ENCODE measurements at regions not wholly inside any gene's neighbourhood (a gene's known extent, or its start where the extent isn't known, plus 50 kb on each side); places are given as distances from the start of the nearest gene placed in this dataset.

DNA sequence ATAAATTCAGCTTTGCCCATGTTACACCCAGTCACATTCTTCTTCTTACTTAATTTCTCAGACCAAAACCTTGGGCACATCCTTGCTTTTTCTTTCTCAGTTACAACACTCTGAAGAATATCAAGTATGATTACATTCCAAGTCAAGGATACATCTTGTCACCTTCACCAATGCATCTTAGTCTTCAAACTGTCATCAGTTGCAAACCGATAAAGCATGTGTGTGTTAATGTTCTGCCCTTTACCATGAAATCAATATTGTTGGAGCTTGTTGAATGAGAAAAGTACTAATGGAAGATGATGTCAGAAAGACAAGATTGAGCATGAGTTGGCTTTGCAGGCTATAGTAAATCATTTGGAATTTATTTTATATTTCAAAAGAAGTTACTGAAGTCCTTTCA, 764.6 kb downstream of the NCAM2 start:
- Mint-ChIP-seq H3K27ac (no peak overlapping the region), H3K27me3 (no peaks in the 10 kb centered on the region), H3K4me1 (ENCODE audit: low read depth) (no peaks in the 10 kb centered on the region), H3K4me3 (ENCODE audit: low read depth) (no peak overlapping the region), H3K36me3 (ENCODE audit: insufficient read depth) (no peaks in the 10 kb centered on the region), H3K9me3 (ENCODE audit: low read depth) (no peaks in the 10 kb centered on the region)
- no peak for DNase-seq (ENCODE audit: low spot score, unreplicated experiment)
- TF ChIP-seq, protein P1, sequence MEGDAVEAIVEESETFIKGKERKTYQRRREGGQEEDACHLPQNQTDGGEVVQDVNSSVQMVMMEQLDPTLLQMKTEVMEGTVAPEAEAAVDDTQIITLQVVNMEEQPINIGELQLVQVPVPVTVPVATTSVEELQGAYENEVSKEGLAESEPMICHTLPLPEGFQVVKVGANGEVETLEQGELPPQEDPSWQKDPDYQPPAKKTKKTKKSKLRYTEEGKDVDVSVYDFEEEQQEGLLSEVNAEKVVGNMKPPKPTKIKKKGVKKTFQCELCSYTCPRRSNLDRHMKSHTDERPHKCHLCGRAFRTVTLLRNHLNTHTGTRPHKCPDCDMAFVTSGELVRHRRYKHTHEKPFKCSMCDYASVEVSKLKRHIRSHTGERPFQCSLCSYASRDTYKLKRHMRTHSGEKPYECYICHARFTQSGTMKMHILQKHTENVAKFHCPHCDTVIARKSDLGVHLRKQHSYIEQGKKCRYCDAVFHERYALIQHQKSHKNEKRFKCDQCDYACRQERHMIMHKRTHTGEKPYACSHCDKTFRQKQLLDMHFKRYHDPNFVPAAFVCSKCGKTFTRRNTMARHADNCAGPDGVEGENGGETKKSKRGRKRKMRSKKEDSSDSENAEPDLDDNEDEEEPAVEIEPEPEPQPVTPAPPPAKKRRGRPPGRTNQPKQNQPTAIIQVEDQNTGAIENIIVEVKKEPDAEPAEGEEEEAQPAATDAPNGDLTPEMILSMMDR (IDR thresholded peaks at IDR 0.05; ENCODE audit: unreplicated experiment), result no peak

DNA sequence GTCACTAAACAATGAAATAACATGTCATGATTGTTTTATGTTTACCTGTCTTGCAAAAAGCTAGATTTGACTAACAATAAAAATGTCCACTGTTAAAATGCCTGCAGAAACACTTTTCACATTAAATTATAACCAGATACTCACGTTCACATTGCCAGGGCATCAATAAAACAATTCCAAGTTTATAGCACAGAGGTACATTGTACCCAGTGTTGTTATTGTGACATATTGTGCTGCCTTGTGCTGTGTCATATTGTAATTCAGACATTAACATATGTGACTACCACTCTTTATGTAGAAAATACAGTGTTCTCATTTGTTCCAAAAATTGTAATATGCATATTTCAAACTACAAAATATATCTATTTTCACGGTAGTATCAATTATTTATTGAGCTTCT, 766.1 kb downstream of the NCAM2 start:
- TF ChIP-seq, protein P1 (IDR thresholded peaks at IDR 0.05; ENCODE audit: unreplicated experiment), result no peak
- Mint-ChIP-seq H3K4me3 (ENCODE audit: low read depth) (no peak overlapping the region), H3K27ac (no peak overlapping the region), H3K4me1 (ENCODE audit: low read depth) (no peaks in the 10 kb centered on the region), H3K36me3 (ENCODE audit: insufficient read depth) (no peaks in the 10 kb centered on the region), H3K27me3 (no peaks in the 10 kb centered on the region), H3K9me3 (ENCODE audit: low read depth) (no peaks in the 10 kb centered on the region)
- DNase-seq (ENCODE audit: low spot score, unreplicated experiment), result no peak

DNA sequence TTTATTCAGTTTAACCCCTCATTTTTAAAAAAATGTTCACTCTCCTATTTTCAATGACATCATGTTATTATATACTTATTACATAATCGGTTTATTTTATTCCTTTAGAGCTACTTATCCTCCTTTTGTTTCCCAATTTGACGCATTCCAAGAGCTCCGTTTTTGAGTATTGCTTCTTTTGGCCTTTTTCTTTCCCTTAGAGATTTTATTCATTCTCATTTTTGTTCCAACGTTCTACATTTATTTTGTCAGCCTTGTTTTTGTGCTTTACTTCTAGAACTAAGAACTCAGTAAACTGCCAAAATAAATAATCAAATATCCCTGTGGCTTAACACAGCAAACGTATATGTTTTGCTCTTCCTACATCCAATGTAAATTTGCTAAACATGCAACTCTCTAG, 769.1 kb downstream of the NCAM2 start:
- DNase-seq (ENCODE audit: low spot score, unreplicated experiment), result no peak
- no peak overlapping the region for H3K27ac Mint-ChIP-seq
- H3K36me3 Mint-ChIP-seq (ENCODE audit: insufficient read depth), result no peaks in the 10 kb centered on the region
- TF ChIP-seq, protein P1 (IDR thresholded peaks at IDR 0.05; ENCODE audit: unreplicated experiment), result no peak
- no peaks in the 10 kb centered on the region for H3K4me1 Mint-ChIP-seq (ENCODE audit: low read depth)
- no peak overlapping the region for H3K4me3 Mint-ChIP-seq (ENCODE audit: low read depth)
- no peaks in the 10 kb centered on the region for H3K27me3 Mint-ChIP-seq
- H3K9me3 Mint-ChIP-seq (ENCODE audit: low read depth), result no peaks in the 10 kb centered on the region

DNA sequence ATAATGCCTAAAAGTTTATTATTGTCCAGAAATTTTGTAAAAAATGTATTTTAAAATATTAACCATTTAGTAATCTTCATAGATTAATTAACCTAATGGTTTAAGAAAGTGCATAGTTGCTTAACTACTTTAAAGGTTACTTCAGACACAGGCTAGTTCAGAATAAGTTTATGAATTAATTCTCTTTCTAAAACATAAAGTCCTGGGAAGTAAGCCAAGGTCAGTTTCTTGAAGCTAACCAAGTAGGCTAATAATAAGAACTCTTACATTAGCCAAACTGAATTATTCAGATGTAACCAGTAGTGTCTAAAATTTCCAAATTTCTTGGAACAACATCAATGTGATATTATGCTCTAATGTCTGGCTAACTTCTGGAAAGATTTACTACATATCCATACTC, 790.4 kb downstream of the NCAM2 start:
- Mint-ChIP-seq H3K27me3 (no peaks in the 10 kb centered on the region), H3K36me3 (ENCODE audit: insufficient read depth) (no peaks in the 10 kb centered on the region), H3K27ac (no peak overlapping the region), H3K9me3 (ENCODE audit: low read depth) (no peaks in the 10 kb centered on the region), H3K4me1 (ENCODE audit: low read depth) (no peaks in the 10 kb centered on the region), H3K4me3 (ENCODE audit: low read depth) (no peak overlapping the region)
- TF ChIP-seq, protein P1 (IDR thresholded peaks at IDR 0.05; ENCODE audit: unreplicated experiment), result no peak
- DNase-seq (ENCODE audit: low spot score, unreplicated experiment), result no peak

DNA sequence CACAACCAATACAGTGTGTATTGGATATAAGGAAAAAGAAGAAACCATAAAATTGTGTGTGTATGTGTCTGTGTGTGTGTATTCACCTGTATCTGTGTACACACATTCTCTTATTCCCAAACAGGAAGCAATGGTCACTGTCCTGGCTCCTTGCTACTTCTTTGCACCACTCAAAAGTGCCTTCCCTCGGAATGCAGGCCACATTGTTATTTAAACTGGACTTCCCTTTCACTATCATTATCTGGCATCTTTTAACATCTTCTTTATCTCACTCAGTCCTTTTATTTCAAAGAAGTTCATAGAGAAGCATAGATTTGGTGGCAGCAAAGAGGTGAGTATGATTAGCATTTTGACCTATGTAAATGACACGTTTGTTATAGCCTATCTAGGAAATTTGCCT, 803.7 kb downstream of the NCAM2 start:
- no peak for DNase-seq (ENCODE audit: low spot score, unreplicated experiment)
- no peaks in the 10 kb centered on the region for H3K36me3 Mint-ChIP-seq (ENCODE audit: insufficient read depth)
- no peaks in the 10 kb centered on the region for H3K27me3 Mint-ChIP-seq
- H3K9me3 Mint-ChIP-seq (ENCODE audit: low read depth), result no peaks in the 10 kb centered on the region
- H3K27ac Mint-ChIP-seq, result no peak overlapping the region
- TF ChIP-seq, protein P1 (IDR thresholded peaks at IDR 0.05; ENCODE audit: unreplicated experiment), result no peak
- H3K4me3 Mint-ChIP-seq (ENCODE audit: low read depth), result no peak overlapping the region
- H3K4me1 Mint-ChIP-seq (ENCODE audit: low read depth), result no peaks in the 10 kb centered on the region

Data from progenitor cell of endocrine pancreas (in vitro differentiated cells).